Epithelial cell of proximal tubule (primary cell): ENCODE measurements at regions not wholly inside any gene's neighbourhood (a gene's known extent, or its start where the extent isn't known, plus 50 kb on each side); places are given as distances from the start of the nearest gene placed in this dataset.

Source experiments
- DNase-seq: peaks from one replicate; pipeline ENCODE4 v3.0.0-alpha.2; 2011; ENCODE audit warnings: low read depth
- H3K4me3 ChIP-seq: 2 replicates; pipeline ENCODE4 v1.5.1; 2011; ENCODE audit warnings: low read depth, mild to moderate bottlenecking, low read length
- TF ChIP-seq, protein P1 (sequence below): conservative IDR thresholded peaks from 2 replicates; pipeline ENCODE4 v1.5.1; 2012; ENCODE audit warnings: low read depth, mild to moderate bottlenecking, low read length

DNA sequence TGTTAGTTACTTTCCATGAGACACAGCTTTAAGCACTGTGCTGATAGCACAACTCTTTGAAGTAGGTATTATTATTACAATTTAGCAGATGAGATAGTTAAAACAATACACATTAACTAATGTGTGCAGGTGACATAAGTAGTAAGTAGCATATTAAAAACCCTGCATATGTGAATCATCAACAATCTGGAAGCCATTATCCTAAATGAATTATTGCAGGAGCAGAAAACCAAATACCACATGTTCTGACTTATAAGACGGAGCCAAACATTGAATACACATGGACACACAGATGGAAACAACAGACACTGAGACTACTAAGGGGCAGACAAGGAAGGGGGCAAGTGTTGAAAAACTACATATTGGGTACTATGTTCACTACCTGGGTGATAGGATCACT is 300.3 kb upstream of the GULP1 start:
- TF ChIP-seq, protein P1, sequence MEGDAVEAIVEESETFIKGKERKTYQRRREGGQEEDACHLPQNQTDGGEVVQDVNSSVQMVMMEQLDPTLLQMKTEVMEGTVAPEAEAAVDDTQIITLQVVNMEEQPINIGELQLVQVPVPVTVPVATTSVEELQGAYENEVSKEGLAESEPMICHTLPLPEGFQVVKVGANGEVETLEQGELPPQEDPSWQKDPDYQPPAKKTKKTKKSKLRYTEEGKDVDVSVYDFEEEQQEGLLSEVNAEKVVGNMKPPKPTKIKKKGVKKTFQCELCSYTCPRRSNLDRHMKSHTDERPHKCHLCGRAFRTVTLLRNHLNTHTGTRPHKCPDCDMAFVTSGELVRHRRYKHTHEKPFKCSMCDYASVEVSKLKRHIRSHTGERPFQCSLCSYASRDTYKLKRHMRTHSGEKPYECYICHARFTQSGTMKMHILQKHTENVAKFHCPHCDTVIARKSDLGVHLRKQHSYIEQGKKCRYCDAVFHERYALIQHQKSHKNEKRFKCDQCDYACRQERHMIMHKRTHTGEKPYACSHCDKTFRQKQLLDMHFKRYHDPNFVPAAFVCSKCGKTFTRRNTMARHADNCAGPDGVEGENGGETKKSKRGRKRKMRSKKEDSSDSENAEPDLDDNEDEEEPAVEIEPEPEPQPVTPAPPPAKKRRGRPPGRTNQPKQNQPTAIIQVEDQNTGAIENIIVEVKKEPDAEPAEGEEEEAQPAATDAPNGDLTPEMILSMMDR = no peak
- H3K4me3 ChIP-seq = no peak overlapping the region

DNA sequence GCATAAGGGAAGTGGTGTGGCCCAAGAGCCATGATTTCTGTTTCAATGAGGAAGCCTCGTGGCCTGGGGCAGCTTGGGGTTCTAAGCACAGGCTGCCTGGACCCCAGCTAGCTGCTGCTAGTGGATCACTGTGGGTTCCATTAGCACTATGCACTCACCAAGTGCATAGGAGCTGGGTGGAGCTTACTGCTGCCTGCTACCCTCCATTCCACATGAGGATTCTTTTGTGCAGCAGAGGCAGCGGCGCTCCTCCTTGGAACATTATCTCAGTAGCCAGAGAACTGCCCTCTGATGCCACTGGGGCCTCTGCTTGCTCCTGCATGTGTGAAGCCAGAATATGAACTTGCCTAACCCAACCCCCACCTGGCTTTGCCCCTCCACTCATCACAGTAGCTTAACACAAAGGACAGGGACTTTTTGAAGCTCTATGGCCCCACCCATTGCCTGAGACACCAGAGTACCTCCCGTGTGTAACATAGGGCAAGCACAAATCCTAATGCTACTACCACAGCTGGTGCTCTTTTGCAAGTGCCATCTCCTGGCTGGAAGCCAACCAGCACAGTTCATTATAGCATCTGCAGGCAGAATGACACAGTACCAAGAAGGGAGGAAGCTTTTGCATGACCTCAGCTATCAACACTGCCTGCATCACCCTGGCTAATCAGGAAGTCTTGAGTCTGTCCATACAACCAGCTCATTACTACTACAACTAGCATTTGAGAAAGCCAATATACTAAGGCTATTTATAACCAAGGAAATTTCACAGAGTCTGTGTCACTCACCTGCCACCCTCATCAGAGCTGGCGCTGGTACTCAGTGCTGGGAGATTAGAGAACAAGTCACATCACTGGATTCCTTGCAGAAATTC is 297.0 kb upstream of the GULP1 start:
- TF ChIP-seq, protein P1 = no peak
- DNase-seq = no peak
- no peak overlapping the region for H3K4me3 ChIP-seq

More for the DNA sequence above, 300.3 kb upstream of the GULP1 start:
- no peak for DNase-seq

DNA sequence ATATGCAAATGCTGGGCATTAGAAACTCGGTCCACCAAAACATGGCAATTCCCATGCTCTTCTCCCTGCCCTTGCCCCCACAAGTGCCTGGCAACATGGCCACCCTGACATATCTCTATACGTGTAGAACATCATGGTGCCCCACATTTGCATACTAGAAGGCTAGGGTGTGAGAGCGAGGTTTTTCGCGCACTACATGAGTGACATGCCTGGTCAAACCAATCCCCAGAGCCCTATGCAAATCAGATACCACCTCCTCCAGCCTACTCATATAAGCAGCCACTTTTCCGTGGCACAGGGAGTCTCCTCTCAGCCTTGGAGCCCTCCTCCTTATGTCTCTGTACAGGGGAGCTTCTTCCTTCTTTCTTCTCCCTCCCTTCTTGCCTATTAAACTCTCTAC is 296.1 kb upstream of the GULP1 start:
- TF ChIP-seq, protein P1 = no peak

DNA sequence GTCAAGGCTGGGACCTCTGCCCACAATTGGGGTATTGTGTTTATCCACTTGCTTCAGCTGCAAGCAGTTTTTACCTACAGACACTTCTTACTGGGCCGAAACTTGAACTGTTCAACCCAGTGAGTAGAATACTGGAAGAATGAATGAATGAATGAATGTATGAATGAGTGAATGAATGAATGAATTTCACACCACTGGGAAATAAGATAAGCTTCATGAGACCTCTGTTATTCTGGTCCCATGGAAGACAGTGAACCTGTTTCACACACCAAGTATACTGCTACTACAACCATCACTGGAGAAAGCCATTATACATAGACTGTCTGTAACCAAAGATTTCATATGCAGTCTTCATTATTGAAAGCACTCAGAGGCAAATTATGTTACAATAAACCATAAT is 295.0 kb upstream of the GULP1 start:
- DNase-seq = no peak
- no peak overlapping the region for H3K4me3 ChIP-seq

More for the DNA sequence above, 296.1 kb upstream of the GULP1 start:
- no peak overlapping the region for H3K4me3 ChIP-seq
- DNase-seq = no peak

DNA sequence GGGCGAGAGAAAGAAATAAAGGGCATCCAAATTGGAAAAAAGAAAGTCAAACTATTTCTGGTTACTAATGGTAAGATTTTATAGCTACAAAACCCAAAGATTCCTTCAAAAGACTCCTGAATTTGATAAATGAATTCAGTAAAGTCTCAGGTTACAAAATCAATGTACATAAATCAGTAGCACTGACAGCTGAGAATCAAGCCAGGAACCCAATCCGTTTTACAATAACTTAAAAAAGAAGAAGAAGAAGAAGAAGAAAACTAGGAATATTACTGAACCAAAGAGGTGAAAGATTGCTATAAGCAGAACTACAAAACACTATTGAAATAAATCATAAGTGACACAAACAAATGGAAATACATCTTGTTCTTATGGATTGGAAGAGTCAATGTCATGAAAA is 291.5 kb upstream of the GULP1 start:
- TF ChIP-seq, protein P1 = no peak
- no peak for DNase-seq
- H3K4me3 ChIP-seq = no peak overlapping the region

More for the DNA sequence above, 295.0 kb upstream of the GULP1 start:
- TF ChIP-seq, protein P1 = no peak

DNA sequence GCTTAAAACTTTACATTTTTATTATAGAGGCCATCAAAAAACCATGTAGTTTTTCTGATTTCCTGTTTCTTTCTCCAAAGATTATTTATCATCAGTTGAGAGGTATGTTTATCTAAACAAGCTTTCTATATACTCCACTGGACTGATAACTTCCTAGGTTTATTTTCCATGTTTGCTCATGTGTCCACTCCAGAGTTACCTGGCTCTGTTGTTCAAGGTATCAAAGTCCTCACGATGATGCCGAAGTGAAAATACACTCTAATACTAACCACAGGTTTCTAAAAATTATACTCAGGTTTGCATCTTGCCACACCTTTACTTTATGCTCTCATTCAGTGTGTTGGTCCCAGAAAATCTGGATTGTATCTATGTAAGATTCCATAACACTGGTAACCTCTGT is 287.9 kb upstream of the GULP1 start:
- DNase-seq = no peak
- H3K4me3 ChIP-seq = no peak overlapping the region
- TF ChIP-seq, protein P1 = no peak

DNA sequence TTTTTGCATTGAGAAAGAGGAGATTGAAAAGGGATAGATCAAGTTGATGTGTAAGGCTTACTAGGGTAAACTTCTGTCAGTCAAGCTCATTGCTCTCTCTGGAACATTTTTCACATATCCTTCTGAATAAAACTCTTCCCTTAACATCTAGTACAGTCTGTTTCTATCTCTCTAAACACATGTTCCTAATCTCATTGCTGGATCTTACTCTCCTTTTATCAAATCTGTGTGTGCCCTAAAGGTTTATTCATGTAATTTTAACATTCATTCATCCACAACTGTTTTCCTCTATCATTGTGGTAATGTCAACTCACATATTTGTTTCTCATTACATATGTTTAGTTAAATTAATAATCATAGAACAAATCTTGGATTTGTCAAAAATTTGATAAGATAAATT is 277.9 kb upstream of the GULP1 start:
- no peak overlapping the region for H3K4me3 ChIP-seq
- TF ChIP-seq, protein P1 = no peak
- no peak for DNase-seq
